ENCODE measurements at regions not wholly inside any gene's neighbourhood (a gene's known extent, or its start where the extent isn't known, plus 50 kb on each side); places are given as distances from the start of the nearest gene placed in this dataset.
"Not testable (repeated sequence)": the region's sequence is repeated elsewhere in the genome, so short reads cannot be mapped to it uniquely, and the experiment has no call there.

GRCh38 chr18:59075923-59076322, 63.8 kb upstream of the SEC11C start:
- Histone ChIP-seq H3F3A (ENCODE audit: low read length, unreplicated experiment) (no peaks in the 10 kb centered on the region), H2AFZ (ENCODE audit: low read length) (no peak overlapping the region), H3K9ac (ENCODE audit: low read length) (no peak overlapping the region), H3K4me2 (ENCODE audit: low read length) (no peak overlapping the region), H3K27ac (ENCODE audit: low read length) (no peak overlapping the region), H3K9me2 (replicated peaks; ENCODE audit: low read length) (no peaks in the 10 kb centered on the region), H3K36me3 (ENCODE audit: low read depth, low read length) (no peaks in the 10 kb centered on the region), H3K79me2 (ENCODE audit: low read length) (no peaks in the 10 kb centered on the region), H3K4me3 (ENCODE audit: low read length) (no peak overlapping the region), H4K20me1 (ENCODE audit: low read length) (no peaks in the 10 kb centered on the region), H3K4me1 (ENCODE audit: insufficient read depth, low read length) (no peaks in the 10 kb centered on the region), H3K27me3 (ENCODE audit: low read length) (no peaks in the 10 kb centered on the region), H3K9me3 (ENCODE audit: low read length) (no peaks in the 10 kb centered on the region)
- no TSS peak for BruUV-seq (replicated peaks)
- no peak for TF ChIP-seq EZH2 (IDR thresholded peaks at IDR 0.05; ENCODE audit: low read length, unreplicated experiment)
- ChIA-PET POLR2A (ENCODE audit: unreplicated experiment) (no interaction called here), CTCF (no interaction called here)
- ATAC-seq (no peak), DNase-seq (no peak)
- intact Hi-C loops (cut with micrococcal nuclease): no loop called here

- Histone ChIP-seq H3F3A (ENCODE audit: low read length, unreplicated experiment) (no peaks in the 10 kb centered on the region), H2AFZ (ENCODE audit: low read length) (no peak overlapping the region), H3K79me2 (ENCODE audit: low read length) (no peaks in the 10 kb centered on the region), H3K27me3 (ENCODE audit: low read length) (no peaks in the 10 kb centered on the region), H3K9ac (ENCODE audit: low read length) (no peak overlapping the region), H4K20me1 (ENCODE audit: low read length) (no peaks in the 10 kb centered on the region), H3K4me1 (ENCODE audit: insufficient read depth, low read length) (no peaks in the 10 kb centered on the region), H3K4me2 (ENCODE audit: low read length) (no peak overlapping the region), H3K9me2 (replicated peaks; ENCODE audit: low read length) (no peaks in the 10 kb centered on the region), H3K27ac (ENCODE audit: low read length) (no peak overlapping the region), H3K4me3 (ENCODE audit: low read length) (no peak overlapping the region), H3K9me3 (ENCODE audit: low read length) (no peaks in the 10 kb centered on the region), H3K36me3 (ENCODE audit: low read depth, low read length) (no peaks in the 10 kb centered on the region)
- ChIA-PET POLR2A (ENCODE audit: unreplicated experiment) (no interaction called here), CTCF (no interaction called here)
- intact Hi-C loops (cut with micrococcal nuclease): no loop called here
- no TSS peak for BruUV-seq (replicated peaks)
- DNase-seq (no peak), ATAC-seq (no peak)
- TF ChIP-seq EZH2phosphoT487 (IDR thresholded peaks at IDR 0.05; ENCODE audit: borderline replicate concordance, low read length) (no peak), EZH2 (IDR thresholded peaks at IDR 0.05; ENCODE audit: low read length, unreplicated experiment) (no peak), CTCF (conservative IDR thresholded peaks at IDR 0.05; ENCODE audit: low read depth, low read length) (no peak)
Observed at GRCh38 chr18:59079264-59079663, 60.4 kb upstream of the SEC11C start.

- H3K9me2 ChIP-seq (replicated peaks; ENCODE audit: low read length); H3K9ac ChIP-seq (ENCODE audit: low read length); H3K9me3 ChIP-seq (ENCODE audit: low read length); ATAC-seq; H3F3A ChIP-seq (ENCODE audit: low read length, unreplicated experiment); H3K36me3 ChIP-seq (ENCODE audit: low read depth, low read length); H3K4me2 ChIP-seq (ENCODE audit: low read length); H3K27ac ChIP-seq (ENCODE audit: low read length); DNase-seq; CTCF ChIA-PET; H3K27me3 ChIP-seq (ENCODE audit: low read length); H3K4me3 ChIP-seq (ENCODE audit: low read length); H4K20me1 ChIP-seq (ENCODE audit: low read length); POLR2A ChIA-PET (ENCODE audit: unreplicated experiment); H2AFZ ChIP-seq (ENCODE audit: low read length); H3K79me2 ChIP-seq (ENCODE audit: low read length); BruUV-seq (replicated peaks); H3K4me1 ChIP-seq (ENCODE audit: insufficient read depth, low read length): not testable (repeated sequence)
- intact Hi-C loops (cut with micrococcal nuclease): loop anchor here (10.0 kb wide), 1 partner anchor 325 kb away; no protein-coding TSS in a partner anchor
Observed at GRCh38 chr18:59079687-59080501, 59.8 kb upstream of the SEC11C start.

Measured in PC-3 (cell line).